Activated CD4-positive, alpha-beta T cell treated with anti-CD3 and anti-CD28 coated beads, Interleukin-2, amount 10 ng/mL, durations not matched to agents 24 days and 14 days (primary cell): ENCODE measurements at regions not wholly inside any gene's neighbourhood (a gene's known extent, or its start where the extent isn't known, plus 50 kb on each side); places are given as distances from the start of the nearest gene placed in this dataset.
"Not testable (repeated sequence)": the region's sequence is repeated elsewhere in the genome, so short reads cannot be mapped to it uniquely, and the experiment has no call there.

Source experiments
- DNase-seq: peaks from one replicate; pipeline ENCODE4 v3.0.0; 2022
- H3K27ac Mint-ChIP-seq: one replicate; pipeline ENCODE4 v1.8.0; 2022; ENCODE audit warnings: mild to moderate bottlenecking, mixed read lengths
- H3K27me3 Mint-ChIP-seq: one replicate; pipeline ENCODE4 v1.8.0; 2022; ENCODE audit warnings: mixed read lengths
- H3K36me3 Mint-ChIP-seq: one replicate; pipeline ENCODE4 v1.8.0; 2022; ENCODE audit warnings: low read depth, mild to moderate bottlenecking, mixed read lengths
- H3K4me1 Mint-ChIP-seq: one replicate; pipeline ENCODE4 v1.8.0; 2021; ENCODE audit warnings: mixed read lengths
- H3K4me3 Mint-ChIP-seq: one replicate; pipeline ENCODE4 v1.8.0; 2022; ENCODE audit warnings: mild to moderate bottlenecking, moderate library complexity, mixed read lengths
- H3K9me3 Mint-ChIP-seq: one replicate; pipeline ENCODE4 v1.8.0; 2021; ENCODE audit warnings: mixed read lengths
- intact Hi-C: fragments of 100-400 bp; cut with micrococcal nuclease; formaldehyde crosslinking; loops from one replicate; pipeline ENCODE4 v1.15.1; 2023

GRCh38 chr5:91244380-91245073, 138.6 kb downstream of the ARRDC3 start:
- peaks cover 9% of the 10 kb centered on the region for H3K27me3 Mint-ChIP-seq
- no peaks in the 10 kb centered on the region for H3K36me3 Mint-ChIP-seq
- H3K4me3 Mint-ChIP-seq = no peak overlapping the region
- DNase-seq = no peak
- intact Hi-C loops = no loop called here
- H3K4me1 Mint-ChIP-seq = peaks cover 3% of the 10 kb centered on the region
- H3K9me3 Mint-ChIP-seq = peaks cover 9% of the 10 kb centered on the region
- no peak overlapping the region for H3K27ac Mint-ChIP-seq

- Mint-ChIP-seq H3K27ac (no peak overlapping the region), H3K4me3 (no peak overlapping the region), H3K27me3 (peaks cover 9% of the 10 kb centered on the region), H3K4me1 (peaks cover 3% of the 10 kb centered on the region), H3K36me3 (no peaks in the 10 kb centered on the region), H3K9me3 (peaks cover 9% of the 10 kb centered on the region)
- no peak for DNase-seq
- intact Hi-C loops = no loop called here
Measured at GRCh38 chr5:91243852-91244251, 139.3 kb downstream of the ARRDC3 start.

- Mint-ChIP-seq H3K36me3 (no peaks in the 10 kb centered on the region), H3K9me3 (peaks cover 9% of the 10 kb centered on the region), H3K27me3 (peaks cover 9% of the 10 kb centered on the region), H3K27ac (no peak overlapping the region), H3K4me3 (no peak overlapping the region), H3K4me1 (peaks cover 3% of the 10 kb centered on the region)
- intact Hi-C loops = no loop called here
- DNase-seq = no peak
Measured at GRCh38 chr5:91243286-91243685, 139.8 kb downstream of the ARRDC3 start.

GRCh38 chr5:91241460-91241859, 141.7 kb downstream of the ARRDC3 start:
- H3K27ac Mint-ChIP-seq, DNase-seq, H3K4me1 Mint-ChIP-seq, H3K4me3 Mint-ChIP-seq, H3K27me3 Mint-ChIP-seq, H3K36me3 Mint-ChIP-seq, intact Hi-C loops, H3K9me3 Mint-ChIP-seq: not testable (repeated sequence)

GRCh38 chr5:91240175-91240574, 142.9 kb downstream of the ARRDC3 start:
- Mint-ChIP-seq H3K36me3 (no peaks in the 10 kb centered on the region), H3K9me3 (peaks cover 6% of the 10 kb centered on the region), H3K27ac (no peak overlapping the region), H3K27me3 (peaks cover 2% of the 10 kb centered on the region), H3K4me1 (peaks cover 3% of the 10 kb centered on the region), H3K4me3 (no peak overlapping the region)
- no peak for DNase-seq
- intact Hi-C loops = no loop called here

- H3K36me3 Mint-ChIP-seq = peaks cover 5% of the 10 kb centered on the region
- H3K4me3 Mint-ChIP-seq = no peak overlapping the region
- peaks cover 11% of the 10 kb centered on the region for H3K9me3 Mint-ChIP-seq
- peaks cover 7% of the 10 kb centered on the region for H3K27me3 Mint-ChIP-seq
- no peak for DNase-seq
- intact Hi-C loops = no loop called here
- no peak overlapping the region for H3K27ac Mint-ChIP-seq
- H3K4me1 Mint-ChIP-seq = no peaks in the 10 kb centered on the region
Measured at GRCh38 chr5:91235271-91235694, 147.8 kb downstream of the ARRDC3 start.

GRCh38 chr5:91232523-91232922, 150.6 kb downstream of the ARRDC3 start:
- intact Hi-C loops = no loop called here
- H3K27me3 Mint-ChIP-seq = peaks cover 14% of the 10 kb centered on the region
- DNase-seq = no peak
- H3K4me3 Mint-ChIP-seq = no peak overlapping the region
- H3K27ac Mint-ChIP-seq = no peak overlapping the region
- peaks cover 22% of the 10 kb centered on the region for H3K9me3 Mint-ChIP-seq
- H3K4me1 Mint-ChIP-seq = no peaks in the 10 kb centered on the region
- H3K36me3 Mint-ChIP-seq = peaks cover 12% of the 10 kb centered on the region

- H3K9me3 Mint-ChIP-seq = peaks cover 18% of the 10 kb centered on the region
- no peak for DNase-seq
- H3K4me1 Mint-ChIP-seq = peaks cover 3% of the 10 kb centered on the region
- peaks cover 19% of the 10 kb centered on the region for H3K27me3 Mint-ChIP-seq
- H3K27ac Mint-ChIP-seq = no peak overlapping the region
- intact Hi-C loops = loop anchor here (5.0 kb wide), 4 partner anchors 38 to 362 kb away; no protein-coding TSS in a partner anchor
- H3K36me3 Mint-ChIP-seq = peaks cover 10% of the 10 kb centered on the region
- H3K4me3 Mint-ChIP-seq = no peak overlapping the region
Measured at GRCh38 chr5:91229031-91229727, 153.9 kb downstream of the ARRDC3 start.

- H3K27me3 Mint-ChIP-seq = peaks cover 20% of the 10 kb centered on the region
- intact Hi-C loops = loop anchor here (5.0 kb wide), 4 partner anchors 39 to 361 kb away; no protein-coding TSS in a partner anchor
- DNase-seq = peak; percentile 8
- peaks cover 10% of the 10 kb centered on the region for H3K36me3 Mint-ChIP-seq
- no peak overlapping the region for H3K4me3 Mint-ChIP-seq
- peaks cover 3% of the 10 kb centered on the region for H3K4me1 Mint-ChIP-seq
- no peak overlapping the region for H3K27ac Mint-ChIP-seq
- peaks cover 18% of the 10 kb centered on the region for H3K9me3 Mint-ChIP-seq
Measured at GRCh38 chr5:91228188-91228587, 154.9 kb downstream of the ARRDC3 start.

- intact Hi-C loops = loop anchor here (1.0 to 5.0 kb wide), 5 partner anchors 41 to 359 kb away; no protein-coding TSS in a partner anchor
- peaks cover 10% of the 10 kb centered on the region for H3K36me3 Mint-ChIP-seq
- H3K4me1 Mint-ChIP-seq = peaks cover 3% of the 10 kb centered on the region
- peaks cover 26% of the 10 kb centered on the region for H3K27me3 Mint-ChIP-seq
- no peak overlapping the region for H3K4me3 Mint-ChIP-seq
- H3K27ac Mint-ChIP-seq = no peak overlapping the region
- DNase-seq = peak; percentile 87
- peaks cover 17% of the 10 kb centered on the region for H3K9me3 Mint-ChIP-seq
Measured at GRCh38 chr5:91225848-91226686, 157.1 kb downstream of the ARRDC3 start.

GRCh38 chr5:91224969-91225368, 158.1 kb downstream of the ARRDC3 start:
- H3K27me3 Mint-ChIP-seq = peaks cover 26% of the 10 kb centered on the region
- H3K36me3 Mint-ChIP-seq = peaks cover 7% of the 10 kb centered on the region
- intact Hi-C loops = loop anchor here (5.0 kb wide), 4 partner anchors 42 to 358 kb away; no protein-coding TSS in a partner anchor
- H3K27ac Mint-ChIP-seq = no peak overlapping the region
- peaks cover 11% of the 10 kb centered on the region for H3K9me3 Mint-ChIP-seq
- DNase-seq = peak; percentile 8
- H3K4me1 Mint-ChIP-seq = peaks cover 3% of the 10 kb centered on the region
- no peak overlapping the region for H3K4me3 Mint-ChIP-seq

- Mint-ChIP-seq H3K4me1 (peaks cover 4% of the 10 kb centered on the region), H3K27me3 (peaks cover 26% of the 10 kb centered on the region), H3K27ac (no peak overlapping the region), H3K4me3 (no peak overlapping the region), H3K9me3 (peaks cover 9% of the 10 kb centered on the region), H3K36me3 (peaks cover 3% of the 10 kb centered on the region)
- intact Hi-C loops = no loop called here
- no peak for DNase-seq
Measured at GRCh38 chr5:91224456-91224855, 158.7 kb downstream of the ARRDC3 start.

- DNase-seq = peak; percentile 2
- H3K27me3 Mint-ChIP-seq = peaks cover 26% of the 10 kb centered on the region
- no peak overlapping the region for H3K4me3 Mint-ChIP-seq
- H3K36me3 Mint-ChIP-seq = no peaks in the 10 kb centered on the region
- no peak overlapping the region for H3K27ac Mint-ChIP-seq
- H3K9me3 Mint-ChIP-seq = peaks cover 5% of the 10 kb centered on the region
- peaks cover 4% of the 10 kb centered on the region for H3K4me1 Mint-ChIP-seq
- intact Hi-C loops = no loop called here
Measured at GRCh38 chr5:91223886-91224285, 159.2 kb downstream of the ARRDC3 start.

- no peaks in the 10 kb centered on the region for H3K36me3 Mint-ChIP-seq
- peaks cover 4% of the 10 kb centered on the region for H3K4me1 Mint-ChIP-seq
Measured at GRCh38 chr5:91222482-91222881, 160.6 kb downstream of the ARRDC3 start.

More at GRCh38 chr5:91222482-91222881, 160.6 kb downstream of the ARRDC3 start:
- DNase-seq = peak; percentile 21
- no peaks in the 10 kb centered on the region for H3K9me3 Mint-ChIP-seq
- no peak overlapping the region for H3K4me3 Mint-ChIP-seq
- intact Hi-C loops = no loop called here
- peaks cover 19% of the 10 kb centered on the region for H3K27me3 Mint-ChIP-seq
- no peak overlapping the region for H3K27ac Mint-ChIP-seq
